ENCODE measurements at regions not wholly inside any gene's neighbourhood (a gene's known extent, or its start where the extent isn't known, plus 50 kb on each side); places are given as distances from the start of the nearest gene placed in this dataset.

DNA sequence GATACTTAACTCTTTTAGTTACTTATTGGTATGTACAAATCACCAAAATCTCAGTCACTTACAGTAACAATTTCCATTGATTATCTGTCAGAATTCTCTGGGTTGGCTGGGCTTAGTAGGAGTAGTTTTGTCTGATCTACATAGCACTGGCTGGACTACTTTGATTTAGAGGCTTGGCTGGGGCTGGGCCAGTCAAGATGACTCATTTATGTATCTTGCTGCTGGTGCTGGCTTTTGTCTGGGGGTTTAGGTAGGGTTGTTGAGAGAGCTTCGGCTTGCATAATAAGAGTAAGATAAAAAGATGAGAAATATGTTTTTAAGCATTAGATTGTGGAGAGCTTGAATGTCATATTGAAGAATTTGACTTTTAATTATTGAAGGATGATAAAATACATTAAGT, 1093.7 kb downstream of the SLC6A15 start:
- ATAC-seq (ENCODE audit: low read depth) (no peak), DNase-seq (no peak)
- ChIA-PET CTCF (no interaction called here), POLR2A (no interaction called here)
- Mint-ChIP-seq H3K4me3 (no peak overlapping the region), H3K27me3 (no peaks in the 10 kb centered on the region), H3K4me1 (no peaks in the 10 kb centered on the region), H3K27ac (no peak overlapping the region), H3K9me3 (ENCODE audit: insufficient read depth) (no peaks in the 10 kb centered on the region)
- Histone ChIP-seq H3K4me2 (replicated peaks; ENCODE audit: low read depth, low read length, poor library complexity, severe bottlenecking) (no peak overlapping the region), H3K36me3 (replicated peaks in 1 of 2; ENCODE audit: control extremely low read depth in 1 of 2, control insufficient read depth in 1 of 2, extremely low read depth in 1 of 2, insufficient read depth in 2 of 2, low read length in 1 of 2) (no peaks in the 10 kb centered on the region), H4K20me1 (ENCODE audit: control insufficient read depth, insufficient read depth, low read length, poor library complexity, severe bottlenecking) (no peaks in the 10 kb centered on the region), H3K4me1 (ENCODE audit: control insufficient read depth in 2 of 2, insufficient read depth in 2 of 2, low read length in 2 of 2) (no peaks in the 10 kb centered on the region), H3K4me3 (ENCODE audit: control extremely low read depth in 1 of 5, extremely low read depth in 1 of 5, insufficient read depth in 1 of 5, low read depth in 2 of 5, low read length in 4 of 5) (no peak overlapping the region), H3K9me3 (ENCODE audit: control extremely low read depth in 1 of 3, control insufficient read depth in 2 of 3, insufficient read depth in 1 of 3, low read length in 2 of 3) (no peaks in the 10 kb centered on the region), H3K79me2 (ENCODE audit: control insufficient read depth, insufficient read depth, low read length) (no peaks in the 10 kb centered on the region), H3K27ac (ENCODE audit: low read length in 2 of 2) (no peak overlapping the region), H2AFZ (ENCODE audit: insufficient read depth, low read depth, low read length, poor library complexity, severe bottlenecking) (no peak overlapping the region), H3K27me3 (replicated peaks in 1 of 4; ENCODE audit: control extremely low read depth in 1 of 4, control insufficient read depth in 3 of 4, insufficient read depth in 4 of 4, low read length in 3 of 4) (no peaks in the 10 kb centered on the region), H3K9ac (ENCODE audit: low read length) (no peak overlapping the region)
- TF ChIP-seq, protein P1, sequence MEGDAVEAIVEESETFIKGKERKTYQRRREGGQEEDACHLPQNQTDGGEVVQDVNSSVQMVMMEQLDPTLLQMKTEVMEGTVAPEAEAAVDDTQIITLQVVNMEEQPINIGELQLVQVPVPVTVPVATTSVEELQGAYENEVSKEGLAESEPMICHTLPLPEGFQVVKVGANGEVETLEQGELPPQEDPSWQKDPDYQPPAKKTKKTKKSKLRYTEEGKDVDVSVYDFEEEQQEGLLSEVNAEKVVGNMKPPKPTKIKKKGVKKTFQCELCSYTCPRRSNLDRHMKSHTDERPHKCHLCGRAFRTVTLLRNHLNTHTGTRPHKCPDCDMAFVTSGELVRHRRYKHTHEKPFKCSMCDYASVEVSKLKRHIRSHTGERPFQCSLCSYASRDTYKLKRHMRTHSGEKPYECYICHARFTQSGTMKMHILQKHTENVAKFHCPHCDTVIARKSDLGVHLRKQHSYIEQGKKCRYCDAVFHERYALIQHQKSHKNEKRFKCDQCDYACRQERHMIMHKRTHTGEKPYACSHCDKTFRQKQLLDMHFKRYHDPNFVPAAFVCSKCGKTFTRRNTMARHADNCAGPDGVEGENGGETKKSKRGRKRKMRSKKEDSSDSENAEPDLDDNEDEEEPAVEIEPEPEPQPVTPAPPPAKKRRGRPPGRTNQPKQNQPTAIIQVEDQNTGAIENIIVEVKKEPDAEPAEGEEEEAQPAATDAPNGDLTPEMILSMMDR (IDR thresholded peaks at IDR 0.05), result no peak
- TF ChIP-seq EZH2 (IDR thresholded peaks at IDR 0.05; ENCODE audit: borderline replicate concordance, insufficient read depth, low read depth, low read length, poor library complexity, severe bottlenecking), result no peak
- 88% methylated on average over 1 of the region's 1 CpG for WGBS (ENCODE audit: insufficient coverage)
- intact Hi-C loops (cut with micrococcal nuclease), result no loop called here

DNA sequence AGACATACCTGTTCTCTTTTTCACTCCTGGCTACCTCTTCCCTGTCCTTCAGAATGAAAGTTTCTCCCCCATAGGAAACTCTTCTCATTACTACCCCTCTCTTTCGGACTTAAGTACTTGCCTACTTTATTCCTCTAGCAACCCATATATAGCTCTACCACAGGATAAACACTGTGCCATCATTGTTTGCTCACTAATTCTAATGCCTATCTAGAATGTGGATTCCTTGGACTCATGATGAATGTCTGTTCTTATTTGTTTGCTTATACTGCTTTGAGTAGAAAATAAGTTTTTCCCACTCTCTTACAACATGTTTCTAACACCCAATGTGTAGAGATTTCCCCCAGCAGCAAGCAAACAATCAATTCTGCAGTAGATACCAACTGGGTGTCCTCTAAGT, 1094.9 kb downstream of the SLC6A15 start:
- Histone ChIP-seq H3K4me2 (replicated peaks; ENCODE audit: low read depth, low read length, poor library complexity, severe bottlenecking) (no peak overlapping the region), H3K27me3 (replicated peaks in 1 of 4; ENCODE audit: control extremely low read depth in 1 of 4, control insufficient read depth in 3 of 4, insufficient read depth in 4 of 4, low read length in 3 of 4) (no peaks in the 10 kb centered on the region), H4K20me1 (ENCODE audit: control insufficient read depth, insufficient read depth, low read length, poor library complexity, severe bottlenecking) (no peaks in the 10 kb centered on the region), H3K27ac (ENCODE audit: low read length in 2 of 2) (no peak overlapping the region), H3K4me1 (ENCODE audit: control insufficient read depth in 2 of 2, insufficient read depth in 2 of 2, low read length in 2 of 2) (no peaks in the 10 kb centered on the region), H3K79me2 (ENCODE audit: control insufficient read depth, insufficient read depth, low read length) (no peaks in the 10 kb centered on the region), H3K36me3 (replicated peaks in 1 of 2; ENCODE audit: control extremely low read depth in 1 of 2, control insufficient read depth in 1 of 2, extremely low read depth in 1 of 2, insufficient read depth in 2 of 2, low read length in 1 of 2) (no peaks in the 10 kb centered on the region), H3K9me3 (ENCODE audit: control extremely low read depth in 1 of 3, control insufficient read depth in 2 of 3, insufficient read depth in 1 of 3, low read length in 2 of 3) (no peaks in the 10 kb centered on the region), H2AFZ (ENCODE audit: insufficient read depth, low read depth, low read length, poor library complexity, severe bottlenecking) (no peak overlapping the region), H3K9ac (ENCODE audit: low read length) (no peak overlapping the region), H3K4me3 (ENCODE audit: control extremely low read depth in 1 of 5, extremely low read depth in 1 of 5, insufficient read depth in 1 of 5, low read depth in 2 of 5, low read length in 4 of 5) (no peak overlapping the region)
- CTCF ChIA-PET, result no interaction called here
- no CpG with 5 or more reads among the region's 1 CpG for WGBS (ENCODE audit: insufficient coverage)
- no peaks in the 10 kb centered on the region for H3K9me3 Mint-ChIP-seq (ENCODE audit: insufficient read depth)
- DNase-seq (no peak), ATAC-seq (ENCODE audit: low read depth) (no peak)
- intact Hi-C loops (cut with micrococcal nuclease), result no loop called here
- no peak overlapping the region for H3K4me3 Mint-ChIP-seq
- H3K27ac Mint-ChIP-seq, result no peak overlapping the region
- H3K4me1 Mint-ChIP-seq, result no peaks in the 10 kb centered on the region
- TF ChIP-seq, protein P1 (IDR thresholded peaks at IDR 0.05), result no peak
- no peak for TF ChIP-seq EZH2 (IDR thresholded peaks at IDR 0.05; ENCODE audit: borderline replicate concordance, insufficient read depth, low read depth, low read length, poor library complexity, severe bottlenecking)
- no peaks in the 10 kb centered on the region for H3K27me3 Mint-ChIP-seq
- POLR2A ChIA-PET, result no interaction called here

Measured in B cell (primary cell).